Cardiac fibroblast (primary cell): ENCODE measurements at regions not wholly inside any gene's neighbourhood (a gene's known extent, or its start where the extent isn't known, plus 50 kb on each side); places are given as distances from the start of the nearest gene placed in this dataset.
A peak's percentile ranks its signal among the peaks of the same experiment; 100 is the strongest.

ENCODE experiments used
- DNase-seq, 2 donors: peaks; one replicate each; pipeline versions ENCODE4 v3.0.0 to v3.0.0-alpha.2; 2010; ENCODE audit warnings: low read depth in 2 of 2
- H3K4me3 ChIP-seq, 2 donors: replicated peaks in 1 of 2; 1 replicate in 1 of 2; 2 replicates in 1 of 2; pipeline ENCODE4 v1.5.1; 2011; ENCODE audit warnings: low read depth in 2 of 2, low read length in 2 of 2, mild to moderate bottlenecking in 2 of 2, moderate library complexity in 1 of 2
- CTCF ChIP-seq: IDR thresholded peaks from one replicate; pipeline ENCODE4 v1.5.1; 2011; ENCODE audit warnings: low read depth, mild to moderate bottlenecking, low read length, inconsistent platforms

- H3K4me3 ChIP-seq = no peak overlapping the region
- DNase-seq = peak; percentile 28 to 48
- TF ChIP-seq CTCF = peak; percentile 36
These were observed 309.9 kb downstream of the ARAP2 start for GRCh38 chr4:35934320-35934981.

- DNase-seq = no peak
- no peak overlapping the region for H3K4me3 ChIP-seq
- no peak for TF ChIP-seq CTCF
These were observed 305.4 kb downstream of the ARAP2 start for GRCh38 chr4:35938936-35939335.

- TF ChIP-seq CTCF = no peak
- no peak for DNase-seq
- H3K4me3 ChIP-seq = no peak overlapping the region
These were observed 304.6 kb downstream of the ARAP2 start for GRCh38 chr4:35939751-35940150.

- no peak for DNase-seq
- no peak overlapping the region for H3K4me3 ChIP-seq
- TF ChIP-seq CTCF = no peak
These were observed 302.2 kb downstream of the ARAP2 start for GRCh38 chr4:35942092-35942491.

GRCh38 chr4:35943606-35944005 is 300.7 kb downstream of the ARAP2 start:
- no peak overlapping the region for H3K4me3 ChIP-seq
- TF ChIP-seq CTCF = no peak
- no peak for DNase-seq

GRCh38 chr4:35948171-35948570 is 296.1 kb downstream of the ARAP2 start:
- no peak for DNase-seq
- TF ChIP-seq CTCF = no peak
- no peak overlapping the region for H3K4me3 ChIP-seq

GRCh38 chr4:35950442-35950841 is 293.9 kb downstream of the ARAP2 start:
- no peak for TF ChIP-seq CTCF
- no peak overlapping the region for H3K4me3 ChIP-seq
- DNase-seq = no peak
